Fibroblast of lung (primary cell): ENCODE measurements at regions not wholly inside any gene's neighbourhood (a gene's known extent, or its start where the extent isn't known, plus 50 kb on each side); places are given as distances from the start of the nearest gene placed in this dataset.

Experiments
- DNase-seq, 2 donors: peaks; one replicate each; pipeline versions ENCODE4 v3.0.0 to v3.0.0-alpha.2; 2010; ENCODE audit warnings: low read depth in 2 of 2
- H2AFZ ChIP-seq: 2 replicates; pipeline ENCODE4 v1.5.1; 2012; ENCODE audit warnings: low read length, control low read depth, inconsistent platforms
- H3K27ac ChIP-seq: 2 replicates; pipeline ENCODE4 v1.5.1; 2011; ENCODE audit warnings: low read length, control low read depth; ENCODE audit not compliant: insufficient read depth
- H3K27me3 ChIP-seq: 2 replicates; pipeline ENCODE4 v1.5.1; 2011; ENCODE audit warnings: mild to moderate bottlenecking, low read length; ENCODE audit not compliant: control insufficient read depth, insufficient read depth
- H3K36me3 ChIP-seq: 2 replicates; pipeline ENCODE4 v1.5.1; 2011; ENCODE audit warnings: low read length; ENCODE audit not compliant: control insufficient read depth, insufficient read depth
- H3K4me1 ChIP-seq: 2 replicates; pipeline ENCODE4 v1.5.1; 2011; ENCODE audit warnings: low read length; ENCODE audit not compliant: control insufficient read depth, insufficient read depth; ENCODE audit errors: extremely low read depth
- H3K4me2 ChIP-seq: 2 replicates; pipeline ENCODE4 v1.5.1; 2011; ENCODE audit warnings: low read length, control low read depth; ENCODE audit not compliant: insufficient read depth; ENCODE audit errors: extremely low read depth
- H3K4me3 ChIP-seq, 4 experiments: fragments of 200-600 bp in 1 of 4; sonication (generic) in 1 of 4; replicated peaks in 1 of 4; 2 replicates each; pipeline ENCODE4 v1.5.1; 2011 to 2016; ENCODE audit warnings: low read length in 4 of 4, low read depth in 3 of 4, mild to moderate bottlenecking in 3 of 4, control low read depth in 2 of 4, inconsistent platforms in 1 of 4, mixed read lengths in 1 of 4; ENCODE audit not compliant: insufficient read depth in 1 of 4; ENCODE audit errors: control extremely low read depth in 1 of 4
- H3K79me2 ChIP-seq: 2 replicates; pipeline ENCODE4 v1.5.1; 2012; ENCODE audit warnings: mild to moderate bottlenecking, low read length, inconsistent platforms; ENCODE audit not compliant: control insufficient read depth, insufficient read depth
- H3K9ac ChIP-seq: 2 replicates; pipeline ENCODE4 v1.5.1; 2011; ENCODE audit warnings: mild to moderate bottlenecking, low read length, control low read depth; ENCODE audit not compliant: insufficient read depth
- H3K9me3 ChIP-seq: 2 replicates; pipeline ENCODE4 v1.5.1; 2012; ENCODE audit warnings: low read depth, low read length; ENCODE audit not compliant: control insufficient read depth, insufficient read depth
- H4K20me1 ChIP-seq: 2 replicates; pipeline ENCODE4 v1.5.1; 2011; ENCODE audit warnings: low read length; ENCODE audit not compliant: control insufficient read depth, insufficient read depth; ENCODE audit errors: extremely low read depth
- CTCF ChIP-seq, 2 donors: IDR thresholded peaks in 1 of 2; conservative IDR thresholded peaks in 1 of 2; 1 replicate in 1 of 2; 2 replicates in 1 of 2; pipeline ENCODE4 v1.5.1; 2011 to 2012; ENCODE audit warnings: low read length in 2 of 2, control low read depth in 1 of 2, inconsistent platforms in 1 of 2, low read depth in 1 of 2, mild to moderate bottlenecking in 1 of 2
- EZH2 ChIP-seq: IDR thresholded peaks from 2 replicates; pipeline ENCODE4 v1.5.1; 2012; ENCODE audit warnings: low read length, control low read depth, mild to moderate bottlenecking; ENCODE audit errors: missing control alignments

- Histone ChIP-seq H3K36me3 (no peaks in the 10 kb centered on the region), H3K79me2 (no peaks in the 10 kb centered on the region), H3K27me3 (no peaks in the 10 kb centered on the region), H2AFZ (no peak overlapping the region), H3K9me3 (no peaks in the 10 kb centered on the region), H3K27ac (no peak overlapping the region), H3K4me2 (no peak overlapping the region), H3K4me3 (no peak overlapping the region), H3K4me1 (no peaks in the 10 kb centered on the region), H4K20me1 (no peaks in the 10 kb centered on the region), H3K9ac (no peak overlapping the region)
- TF ChIP-seq CTCF (conservative IDR thresholded peaks at IDR 0.05 in 1 of 2, IDR thresholded peaks at IDR 0.05 in 1 of 2; ENCODE audit: low read depth in 1 of 2, low read length in 2 of 2) = no peak
- TF ChIP-seq EZH2 = no peak
- DNase-seq = no peak
These were observed 72.6 kb upstream of the SLC6A6 start for GRCh38 chr3:14329842-14330241.

DNA sequence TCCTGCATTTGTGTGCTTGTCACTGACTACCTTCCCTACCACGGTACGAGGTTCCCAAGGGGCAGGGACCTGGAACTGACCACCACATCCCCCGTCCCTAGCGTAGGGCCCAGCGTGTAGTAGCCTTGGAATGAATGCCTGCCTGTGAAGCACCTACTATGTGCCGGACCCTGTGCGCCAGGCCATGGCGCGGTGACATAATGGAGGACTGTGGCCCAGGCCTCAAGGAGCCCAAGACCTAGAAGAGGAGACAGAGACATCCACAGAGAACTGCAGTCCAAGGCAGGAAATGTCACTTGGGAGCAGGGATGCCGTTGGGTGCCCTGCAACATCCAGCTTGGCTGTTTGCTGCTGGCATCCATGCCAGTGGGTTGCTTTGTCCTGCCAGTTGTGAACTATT is 71.9 kb upstream of the SLC6A6 start:
- Histone ChIP-seq H3K27ac (no peak overlapping the region), H3K4me3 (no peak overlapping the region), H2AFZ (no peak overlapping the region), H3K27me3 (no peaks in the 10 kb centered on the region), H3K9me3 (no peaks in the 10 kb centered on the region), H3K79me2 (no peaks in the 10 kb centered on the region), H4K20me1 (no peaks in the 10 kb centered on the region), H3K4me1 (no peaks in the 10 kb centered on the region), H3K9ac (no peak overlapping the region), H3K4me2 (no peak overlapping the region), H3K36me3 (no peaks in the 10 kb centered on the region)
- DNase-seq = no peak
- TF ChIP-seq EZH2 = no peak
- no peak for TF ChIP-seq CTCF (conservative IDR thresholded peaks at IDR 0.05 in 1 of 2, IDR thresholded peaks at IDR 0.05 in 1 of 2; ENCODE audit: low read depth in 1 of 2, low read length in 2 of 2)

DNA sequence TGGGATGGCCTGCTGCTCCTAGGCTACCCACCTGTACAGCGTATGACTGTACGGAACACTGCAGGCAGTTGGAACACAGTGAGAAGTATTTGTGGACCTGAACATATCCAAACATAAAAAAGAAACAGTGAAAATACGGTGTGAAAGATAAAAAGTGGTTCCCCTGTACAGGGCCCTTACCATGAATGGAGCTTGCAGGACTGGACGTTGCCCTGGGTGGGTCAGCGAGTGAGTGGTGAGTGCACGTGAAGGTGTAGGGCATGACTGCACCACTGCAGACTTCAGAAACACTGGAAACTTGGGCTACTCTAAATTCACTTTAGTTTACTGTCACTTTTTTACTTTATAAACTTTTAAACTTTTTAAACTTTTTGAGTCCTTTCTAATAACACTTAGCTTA is 71.2 kb upstream of the SLC6A6 start:
- Histone ChIP-seq H3K27ac (no peak overlapping the region), H3K79me2 (no peaks in the 10 kb centered on the region), H3K36me3 (no peaks in the 10 kb centered on the region), H3K4me3 (no peak overlapping the region), H3K9ac (no peak overlapping the region), H3K4me1 (no peaks in the 10 kb centered on the region), H3K4me2 (no peak overlapping the region), H2AFZ (no peak overlapping the region), H4K20me1 (no peaks in the 10 kb centered on the region), H3K27me3 (no peaks in the 10 kb centered on the region), H3K9me3 (no peaks in the 10 kb centered on the region)
- no peak for TF ChIP-seq EZH2
- TF ChIP-seq CTCF (conservative IDR thresholded peaks at IDR 0.05 in 1 of 2, IDR thresholded peaks at IDR 0.05 in 1 of 2; ENCODE audit: low read depth in 1 of 2, low read length in 2 of 2) = no peak
- no peak for DNase-seq
